ENCODE measurements at regions not wholly inside any gene's neighbourhood (a gene's known extent, or its start where the extent isn't known, plus 50 kb on each side); places are given as distances from the start of the nearest gene placed in this dataset.
A peak's percentile ranks its signal among the peaks of the same experiment; 100 is the strongest.

GRCh38 chr7:54664235-54665228 is 94.5 kb downstream of the SEC61G start (continued):
- TF ChIP-seq ZNF425 (CRISPR knock-in tag; conservative IDR thresholded peaks at IDR 0.05) (no peak), ZNF512 (CRISPR knock-in tag; IDR thresholded peaks at IDR 0.05; ENCODE audit: borderline replicate concordance) (peak; percentile 64; the same call in 1 of the 2 replicates), FOXK1 (CRISPR knock-in tag; IDR thresholded peaks at IDR 0.05) (0 out of 2 replicates have a peak, but pooled peaks have one; percentile 10), ETV6 (CRISPR knock-in tag; IDR thresholded peaks at IDR 0.05) (0 out of 2 replicates have a peak, but pooled peaks have one; percentile 44), ARID4B (CRISPR knock-in tag; IDR thresholded peaks at IDR 0.05; ENCODE audit: borderline replicate concordance) (peak; percentile 66; the same call in 1 of the 2 replicates), NR2C2 (CRISPR knock-in tag; IDR thresholded peaks at IDR 0.05) (no peak), HMGXB4 (CRISPR knock-in tag; IDR thresholded peaks at IDR 0.05) (peak; percentile 98)
- TF ChIP-seq, protein P1, sequence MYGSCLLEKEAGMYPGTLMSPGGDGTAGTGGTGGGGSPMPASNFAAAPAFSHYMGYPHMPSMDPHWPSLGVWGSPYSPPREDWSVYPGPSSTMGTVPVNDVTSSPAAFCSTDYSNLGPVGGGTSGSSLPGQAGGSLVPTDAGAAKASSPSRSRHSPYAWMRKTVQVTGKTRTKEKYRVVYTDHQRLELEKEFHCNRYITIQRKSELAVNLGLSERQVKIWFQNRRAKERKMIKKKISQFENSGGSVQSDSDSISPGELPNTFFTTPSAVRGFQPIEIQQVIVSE (CRISPR knock-in tag; IDR thresholded peaks at IDR 0.05; ENCODE audit: borderline replicate concordance): no peak
- TF ChIP-seq, protein P2, sequence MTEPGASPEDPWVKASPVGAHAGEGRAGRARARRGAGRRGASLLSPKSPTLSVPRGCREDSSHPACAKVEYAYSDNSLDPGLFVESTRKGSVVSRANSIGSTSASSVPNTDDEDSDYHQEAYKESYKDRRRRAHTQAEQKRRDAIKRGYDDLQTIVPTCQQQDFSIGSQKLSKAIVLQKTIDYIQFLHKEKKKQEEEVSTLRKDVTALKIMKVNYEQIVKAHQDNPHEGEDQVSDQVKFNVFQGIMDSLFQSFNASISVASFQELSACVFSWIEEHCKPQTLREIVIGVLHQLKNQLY (CRISPR knock-in tag; IDR thresholded peaks at IDR 0.05): no peak
- TF ChIP-seq, protein P3, sequence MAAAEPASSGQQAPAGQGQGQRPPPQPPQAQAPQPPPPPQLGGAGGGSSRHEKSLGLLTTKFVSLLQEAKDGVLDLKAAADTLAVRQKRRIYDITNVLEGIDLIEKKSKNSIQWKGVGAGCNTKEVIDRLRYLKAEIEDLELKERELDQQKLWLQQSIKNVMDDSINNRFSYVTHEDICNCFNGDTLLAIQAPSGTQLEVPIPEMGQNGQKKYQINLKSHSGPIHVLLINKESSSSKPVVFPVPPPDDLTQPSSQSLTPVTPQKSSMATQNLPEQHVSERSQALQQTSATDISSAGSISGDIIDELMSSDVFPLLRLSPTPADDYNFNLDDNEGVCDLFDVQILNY (CRISPR knock-in tag; IDR thresholded peaks at IDR 0.05): peak; percentile 65; the same call in 1 of the 2 replicates

Data from WTC11 (cell line).